ENCODE measurements at regions not wholly inside any gene's neighbourhood (a gene's known extent, or its start where the extent isn't known, plus 50 kb on each side); places are given as distances from the start of the nearest gene placed in this dataset.

DNA sequence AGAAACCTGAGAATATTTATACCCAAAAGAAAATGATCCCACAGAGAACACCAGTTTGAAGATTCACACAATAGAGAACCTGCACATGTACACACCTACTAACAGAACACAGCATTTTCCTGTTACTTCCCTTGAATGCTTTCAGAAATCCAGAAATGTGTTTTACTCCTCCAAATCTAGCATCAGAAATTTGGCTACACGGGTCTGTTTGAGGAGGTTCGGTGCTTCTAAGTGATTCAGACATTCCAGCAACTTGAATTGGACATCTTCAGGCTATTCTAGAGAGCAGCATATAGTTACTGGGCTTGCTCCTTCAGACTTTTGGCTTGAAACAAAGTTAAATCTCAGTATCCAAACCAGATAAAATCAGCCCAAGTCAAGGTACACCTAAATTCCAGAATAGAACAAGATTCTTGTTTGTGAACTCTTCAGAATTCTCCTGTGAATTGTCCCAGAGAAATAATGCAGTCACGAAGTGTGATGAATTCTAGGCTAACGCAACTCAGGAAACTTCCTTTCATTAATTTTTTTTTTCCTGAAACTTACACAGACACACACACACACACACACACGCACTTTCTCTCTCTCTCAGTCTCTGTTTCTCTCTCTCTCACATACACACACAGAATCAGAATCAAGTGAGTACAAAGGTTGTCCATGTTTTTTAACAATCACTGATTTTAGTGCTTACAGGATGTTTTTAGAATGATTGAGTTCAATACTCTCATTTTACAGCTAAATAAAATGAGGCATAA is 278.4 kb upstream of the SNX7 start:
- no peak for DNase-seq (ENCODE audit: low read depth in 2 of 2)

DNA sequence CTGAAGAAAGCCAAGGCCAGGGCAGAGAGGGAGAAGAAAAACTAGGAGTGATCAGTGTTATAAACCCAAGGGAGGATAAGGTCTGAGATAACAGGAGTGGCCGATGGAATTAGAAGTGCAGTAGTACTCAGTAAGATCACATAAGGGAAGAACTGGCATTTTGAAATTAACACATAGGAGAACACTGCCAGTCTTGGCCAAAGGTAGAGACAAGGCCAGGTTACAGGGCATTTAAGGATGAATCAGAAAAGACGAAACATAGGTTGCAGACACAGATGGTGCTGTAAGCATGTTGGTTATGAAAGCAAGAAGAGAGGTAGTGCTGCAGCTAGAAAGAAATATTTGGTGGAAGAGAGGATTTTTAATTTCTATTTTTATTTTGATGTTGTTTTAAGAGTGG is 278.9 kb upstream of the SNX7 start:
- DNase-seq (ENCODE audit: low read depth in 2 of 2) = no peak

GRCh38 chr1:98374098-98374497 is 287.4 kb upstream of the SNX7 start:
- no peak for DNase-seq (ENCODE audit: low read depth in 2 of 2)

GRCh38 chr1:98373056-98373455 is 288.5 kb upstream of the SNX7 start:
- DNase-seq (ENCODE audit: low read depth in 2 of 2) = no peak

DNA sequence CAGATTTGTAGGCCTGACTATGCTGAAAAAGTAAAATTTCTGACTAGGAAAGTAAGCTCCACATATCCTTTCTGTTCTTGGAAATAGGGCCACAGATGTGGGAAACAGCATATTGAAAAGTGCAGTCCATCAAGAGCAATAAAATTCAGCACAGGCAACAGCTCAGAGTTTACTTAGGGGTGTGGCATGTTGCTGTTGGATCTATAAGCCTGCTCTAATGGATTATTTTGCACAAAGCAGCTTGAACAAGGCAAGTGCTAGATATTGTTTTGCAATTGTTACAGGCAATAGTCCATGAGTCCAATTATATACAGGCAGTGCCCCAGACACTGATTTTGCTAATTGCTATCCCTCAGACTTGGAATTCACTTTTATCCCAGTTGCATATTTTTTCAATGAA is 289.8 kb upstream of the SNX7 start:
- DNase-seq (ENCODE audit: low read depth in 2 of 2) = no peak

GRCh38 chr1:98369463-98369862 is 292.1 kb upstream of the SNX7 start:
- DNase-seq (ENCODE audit: low read depth in 2 of 2) = no peak

DNA sequence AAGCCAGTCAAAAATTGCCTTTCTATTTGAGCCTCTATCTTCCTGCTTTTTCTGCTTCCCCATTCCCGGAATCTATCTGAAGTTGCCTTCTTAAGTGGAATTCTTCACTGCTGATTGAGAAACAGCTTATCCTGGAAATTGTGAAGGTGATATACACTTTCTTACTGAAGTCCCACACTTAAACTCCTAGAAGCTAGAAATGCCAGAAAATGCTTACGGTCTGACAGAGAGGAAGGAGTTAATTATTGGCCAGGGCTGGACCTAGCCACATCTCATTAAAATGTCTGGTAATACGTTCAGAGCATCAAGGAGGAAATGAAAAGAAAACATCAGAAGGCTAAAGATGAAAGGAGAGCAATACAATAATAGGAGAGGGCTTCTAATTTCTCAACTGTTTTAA is 292.5 kb upstream of the SNX7 start:
- DNase-seq (ENCODE audit: low read depth in 2 of 2) = no peak

- no peak for DNase-seq (ENCODE audit: low read depth in 2 of 2)
Measured at GRCh38 chr1:98367426-98367825, 294.1 kb upstream of the SNX7 start.

DNA sequence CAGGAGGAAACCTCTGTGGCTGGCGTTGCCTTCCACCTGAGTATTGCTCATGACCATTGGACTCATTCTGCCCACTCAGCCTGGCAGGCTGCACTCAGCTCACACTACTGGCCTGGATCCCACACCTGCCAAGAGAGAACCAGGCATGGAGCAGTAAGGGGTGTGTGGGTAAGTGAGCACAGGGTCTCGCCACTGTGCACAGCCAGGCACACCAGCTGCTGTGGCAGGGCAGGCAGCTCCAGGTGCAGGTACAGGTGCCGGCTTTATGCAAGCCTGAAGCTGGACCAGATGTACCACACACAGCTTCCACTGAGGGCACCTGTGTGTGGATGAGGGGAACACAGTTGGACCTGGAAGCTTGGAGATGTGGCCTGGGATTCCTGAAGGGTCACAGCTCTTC is 295.2 kb upstream of the SNX7 start:
- DNase-seq (ENCODE audit: low read depth in 2 of 2) = no peak

- DNase-seq (ENCODE audit: low read depth in 2 of 2) = no peak
Measured at GRCh38 chr1:98364544-98364943, 297.0 kb upstream of the SNX7 start.

DNA sequence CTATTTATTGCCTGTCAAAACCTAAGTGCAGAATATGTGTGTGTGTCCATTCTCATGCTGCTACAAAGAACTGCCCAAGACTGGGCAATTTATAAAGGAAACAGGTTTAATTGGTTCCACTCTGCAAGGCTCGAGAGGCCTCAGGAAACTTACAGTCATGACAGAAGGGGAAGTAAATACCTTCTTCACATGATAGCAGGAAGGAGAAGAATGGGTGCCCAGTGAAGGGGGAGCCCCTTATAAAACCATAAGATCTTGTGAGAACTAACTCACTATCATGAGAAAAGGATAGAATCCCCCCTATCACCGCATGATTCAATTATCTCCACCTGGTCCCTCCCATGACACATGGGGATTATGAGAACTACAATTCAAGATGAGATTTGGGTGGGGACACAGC is 300.7 kb upstream of the SNX7 start:
- no peak for DNase-seq (ENCODE audit: low read depth in 2 of 2)

GRCh38 chr1:98355656-98356383 is 305.7 kb upstream of the SNX7 start:
- DNase-seq (ENCODE audit: low read depth in 2 of 2) = no peak

GRCh38 chr1:98352378-98352777 is 309.1 kb upstream of the SNX7 start:
- no peak for DNase-seq (ENCODE audit: low read depth in 2 of 2)

- DNase-seq (ENCODE audit: low read depth in 2 of 2) = no peak
Measured at GRCh38 chr1:98351561-98351960, 310.0 kb upstream of the SNX7 start.

GRCh38 chr1:98345417-98345816 is 316.1 kb upstream of the SNX7 start:
- DNase-seq (ENCODE audit: low read depth in 2 of 2) = no peak

DNA sequence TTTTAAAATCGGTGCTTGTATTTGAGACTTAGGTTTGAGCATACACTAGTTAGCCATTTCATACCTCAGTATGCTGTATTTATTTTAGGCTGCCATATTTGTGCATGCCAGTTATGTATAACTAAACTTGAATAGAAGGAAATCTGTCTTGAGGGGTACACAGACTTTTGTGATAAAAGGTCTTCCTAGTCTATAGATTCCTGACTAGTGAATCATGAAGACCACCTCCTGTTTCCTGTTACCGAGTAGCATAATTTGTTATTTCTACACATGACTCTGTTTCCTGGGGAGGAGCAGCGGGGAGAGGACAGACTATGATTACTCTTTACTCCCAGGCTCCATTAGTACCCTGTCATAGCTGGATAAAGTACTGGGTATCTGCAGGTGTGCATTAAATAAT is 316.8 kb upstream of the SNX7 start:
- DNase-seq (ENCODE audit: low read depth in 2 of 2) = no peak

GRCh38 chr1:98342566-98342965 is 319.0 kb upstream of the SNX7 start:
- DNase-seq (ENCODE audit: low read depth in 2 of 2) = no peak

- DNase-seq (ENCODE audit: low read depth in 2 of 2) = no peak
Measured at GRCh38 chr1:98340511-98340910, 321.0 kb upstream of the SNX7 start.

- DNase-seq (ENCODE audit: low read depth in 2 of 2) = no peak
Measured at GRCh38 chr1:98336472-98337083, 324.9 kb upstream of the SNX7 start.

- no peak for DNase-seq (ENCODE audit: low read depth in 2 of 2)
Measured at GRCh38 chr1:98333936-98334335, 327.6 kb upstream of the SNX7 start.

DNA sequence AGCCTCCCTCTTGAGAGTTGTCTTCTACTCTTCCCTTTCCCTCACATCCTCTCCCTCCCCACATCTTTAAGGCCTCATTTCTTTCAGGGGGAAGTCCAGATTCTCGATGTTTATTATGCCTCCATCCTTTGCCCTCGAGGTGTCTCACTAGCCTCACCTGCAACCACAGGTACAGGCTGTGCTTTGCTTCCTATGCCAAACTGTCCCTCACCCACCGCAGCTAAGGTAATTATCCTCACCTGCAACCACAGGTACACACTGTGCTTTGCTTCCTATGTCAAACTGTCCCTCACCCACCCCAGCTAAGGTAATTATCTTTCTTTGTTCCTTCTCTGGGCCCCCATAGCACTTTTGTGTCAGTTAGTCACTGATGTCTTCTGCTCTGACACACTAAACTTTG is 328.1 kb upstream of the SNX7 start:
- no peak for DNase-seq (ENCODE audit: low read depth in 2 of 2)

- DNase-seq (ENCODE audit: low read depth in 2 of 2) = no peak
Measured at GRCh38 chr1:98331718-98332311, 329.7 kb upstream of the SNX7 start.

- no peak for DNase-seq (ENCODE audit: low read depth in 2 of 2)
Measured at GRCh38 chr1:98331243-98331642, 330.3 kb upstream of the SNX7 start.

Measured in activated CD4-positive, alpha-beta T cell treated with anti-CD3 and anti-CD28 coated beads for 24 hours (primary cell).